GM19395 (cell line): ENCODE measurements at regions not wholly inside any gene's neighbourhood (a gene's known extent, or its start where the extent isn't known, plus 50 kb on each side); places are given as distances from the start of the nearest gene placed in this dataset.
"Not testable (repeated sequence)": the region's sequence is repeated elsewhere in the genome, so short reads cannot be mapped to it uniquely, and the experiment has no call there.

Source experiments
- ATAC-seq: cut with Tn5 transposase; IDR thresholded peaks from one replicate; pipeline ENCODE4 v1.9.1; 2021; ENCODE audit warnings: mild to moderate bottlenecking, moderate library complexity; ENCODE audit not compliant: unreplicated experiment

DNA sequence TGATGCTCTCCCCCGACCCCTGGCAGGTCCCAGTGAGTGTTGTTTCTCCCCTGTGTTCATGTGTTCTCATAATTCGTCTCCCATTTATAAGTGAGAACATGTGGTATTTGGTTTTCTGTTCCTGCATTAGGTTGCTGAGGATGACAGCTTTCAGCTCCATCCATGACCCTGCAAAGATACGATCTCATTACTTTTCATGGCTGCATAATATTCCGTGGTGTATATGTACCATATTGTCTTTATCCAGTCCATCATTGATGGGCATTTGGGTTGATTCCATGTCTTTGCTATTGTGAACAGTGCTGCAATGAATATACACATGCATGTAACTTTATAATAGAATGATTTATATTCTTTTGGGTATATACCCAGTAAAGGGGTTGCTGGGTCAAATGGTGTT is 321.5 kb downstream of the EMP1 start:
- ATAC-seq: not testable (repeated sequence)

DNA sequence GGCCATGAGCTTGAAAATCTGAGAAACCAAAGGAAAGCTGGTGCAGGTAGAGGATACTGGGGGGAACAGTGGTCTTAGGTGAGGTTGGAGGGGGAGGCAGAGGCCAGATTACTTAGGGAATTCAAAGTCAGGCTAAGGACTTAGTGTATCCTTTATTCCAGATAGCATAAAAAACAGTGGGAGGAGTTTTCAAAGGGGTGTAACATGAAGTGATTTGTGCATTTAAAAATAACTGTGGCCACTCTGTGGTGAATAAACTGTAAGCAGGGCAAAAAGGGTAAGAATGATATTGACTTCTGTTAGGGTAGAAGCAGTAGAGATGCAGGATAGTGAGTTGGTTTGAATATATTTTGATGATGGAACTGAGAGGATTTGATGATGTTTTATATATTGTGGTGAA is 313.2 kb downstream of the EMP1 start:
- ATAC-seq: no peak

DNA sequence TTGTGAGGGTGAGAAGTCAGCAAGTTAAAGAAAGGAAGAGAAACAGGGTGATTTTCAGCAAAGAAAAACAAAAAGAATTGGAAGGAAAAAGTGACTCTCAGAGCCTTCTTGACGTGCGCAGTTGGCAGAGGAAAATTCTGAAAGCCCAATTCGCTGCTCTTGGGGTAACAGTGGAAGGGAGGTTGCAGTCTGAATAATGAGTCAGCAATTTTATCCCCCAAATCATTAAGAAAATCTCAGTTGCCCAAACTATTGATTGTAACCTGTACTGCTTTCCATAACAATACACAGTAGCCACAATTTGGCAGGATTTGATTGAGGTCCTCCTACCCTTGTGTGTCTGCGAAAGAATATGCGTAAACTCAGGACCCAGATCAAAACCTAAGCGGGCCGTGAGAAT is 309.1 kb downstream of the EMP1 start:
- no peak for ATAC-seq

DNA sequence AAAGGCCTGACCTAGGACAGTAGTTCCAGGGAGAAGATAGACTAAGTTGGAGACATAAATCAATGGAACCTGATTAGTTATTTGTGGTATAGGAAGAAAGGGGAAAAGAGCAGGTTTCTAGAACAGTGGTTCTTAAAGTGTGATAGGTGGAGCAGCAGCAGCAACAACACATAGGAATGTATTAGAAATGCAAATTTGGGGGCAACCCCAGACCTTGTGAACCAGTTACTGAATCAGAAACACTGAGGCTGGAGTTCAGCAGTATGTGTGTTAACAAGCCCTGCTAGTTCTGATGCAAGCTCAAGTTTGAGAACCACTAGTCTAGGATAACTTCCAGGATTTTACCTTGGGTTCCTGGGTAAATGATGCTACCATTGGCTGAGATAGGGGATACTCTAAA is 308.7 kb downstream of the EMP1 start:
- ATAC-seq: no peak

DNA sequence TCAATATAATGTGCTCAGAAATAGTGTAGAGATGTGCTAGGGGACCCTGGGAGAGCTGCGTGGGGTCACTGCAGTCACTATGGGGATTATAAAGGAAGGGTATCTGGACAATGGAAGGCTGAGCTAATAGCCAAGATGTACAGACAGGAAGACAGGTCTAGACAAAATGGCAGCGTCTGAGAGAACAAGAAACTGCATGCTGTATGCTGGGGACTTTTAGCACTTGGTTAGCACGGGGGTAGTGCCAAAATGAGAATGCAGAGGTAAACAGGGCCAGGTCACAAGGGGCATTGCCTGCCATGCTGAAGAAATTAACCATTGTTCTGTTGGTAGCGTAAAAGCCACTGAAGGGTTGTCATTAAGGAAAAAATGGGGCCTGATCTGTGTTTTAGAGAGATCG is 308.2 kb downstream of the EMP1 start:
- no peak for ATAC-seq

DNA sequence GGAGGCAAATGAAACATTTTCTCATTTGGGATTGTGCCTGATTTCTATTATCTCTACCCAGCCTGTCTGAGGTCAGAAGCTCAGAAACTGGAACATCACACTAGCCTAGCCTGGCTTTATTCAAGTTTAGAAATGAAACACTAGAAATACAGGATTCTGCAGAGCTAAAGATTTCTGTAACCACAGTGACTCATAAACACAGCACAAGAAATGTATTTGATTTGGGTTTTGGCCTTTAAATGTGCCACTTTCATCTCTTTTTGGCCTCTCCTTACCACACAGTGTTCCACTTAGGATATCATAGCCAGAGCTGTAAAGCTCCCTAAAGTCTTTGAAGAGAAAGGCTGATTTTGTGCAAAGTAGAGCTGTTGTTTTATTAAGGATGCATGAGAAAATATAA is 307.5 kb downstream of the EMP1 start:
- no peak for ATAC-seq

DNA sequence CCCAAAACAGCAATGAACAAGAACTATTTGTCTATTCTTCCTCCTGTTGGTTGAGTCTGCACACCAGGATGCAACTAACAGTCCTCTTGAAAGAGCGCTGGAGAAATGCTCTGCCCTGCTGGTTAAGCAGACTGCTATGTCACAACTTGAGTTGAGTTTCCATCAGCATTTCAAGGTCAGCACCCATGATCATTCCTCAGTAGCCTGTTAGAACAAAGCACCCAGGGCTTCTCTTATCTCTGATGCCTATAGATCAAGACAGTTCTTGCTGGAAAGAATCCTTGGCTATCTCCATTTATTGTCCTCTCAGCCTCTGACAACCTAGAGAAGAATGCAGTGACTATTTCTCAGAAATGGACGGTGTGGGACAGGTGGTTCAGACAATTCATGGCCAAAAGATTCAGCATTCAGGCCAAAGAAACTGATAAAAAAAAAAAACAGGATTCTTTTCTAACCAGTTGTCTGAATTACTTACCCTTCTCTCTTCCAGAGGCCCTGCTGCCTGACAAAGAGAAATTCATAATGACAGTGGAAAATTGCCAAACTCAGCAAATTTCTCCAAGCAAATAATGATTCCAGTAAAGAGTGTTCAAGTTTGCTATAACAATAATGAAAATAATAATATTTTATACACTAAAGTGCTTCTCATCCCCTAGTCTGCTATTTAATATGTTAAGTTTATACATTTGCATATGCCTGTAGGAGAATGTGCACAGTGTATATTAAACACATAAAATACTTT is 306.7 kb downstream of the EMP1 start:
- ATAC-seq: no peak

DNA sequence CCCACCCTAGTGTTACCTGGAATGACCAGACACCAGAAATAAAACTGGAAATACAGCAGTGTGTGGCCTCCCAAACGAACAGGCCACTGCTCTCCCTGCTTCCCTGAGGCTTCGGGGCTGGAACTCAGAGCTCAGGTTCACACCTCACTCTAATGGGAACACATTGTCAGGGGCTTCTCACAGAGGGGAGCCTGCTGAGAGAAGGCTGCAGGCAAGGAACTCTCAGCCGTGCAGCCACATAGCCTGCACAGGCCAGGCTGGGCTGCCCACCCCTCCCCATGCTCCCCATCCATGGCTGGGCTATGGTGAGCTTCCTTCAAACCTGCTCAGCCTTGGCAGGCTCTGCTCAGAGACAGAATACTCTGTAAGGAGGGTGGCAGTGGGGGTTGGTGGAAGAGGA is 302.5 kb downstream of the EMP1 start:
- no peak for ATAC-seq

DNA sequence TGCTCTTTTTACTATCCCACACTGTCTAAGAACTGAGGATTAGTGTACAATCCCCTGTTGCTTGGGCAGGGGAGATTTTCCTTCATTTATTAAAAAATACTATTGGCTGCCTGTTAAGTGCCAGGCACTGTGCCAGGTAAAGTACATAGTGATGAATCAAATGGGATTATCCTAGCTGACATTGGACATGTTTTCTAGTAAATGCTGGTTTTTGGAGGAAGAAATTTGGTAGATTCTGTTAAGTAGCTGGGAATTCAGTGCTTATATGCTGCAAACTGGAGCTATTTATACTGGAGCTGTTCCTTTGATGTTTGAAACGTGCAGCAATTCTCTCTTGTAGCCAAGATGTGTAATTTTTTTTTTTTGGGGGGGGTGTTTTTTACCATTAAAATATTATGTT is 299.6 kb downstream of the EMP1 start:
- no peak for ATAC-seq

DNA sequence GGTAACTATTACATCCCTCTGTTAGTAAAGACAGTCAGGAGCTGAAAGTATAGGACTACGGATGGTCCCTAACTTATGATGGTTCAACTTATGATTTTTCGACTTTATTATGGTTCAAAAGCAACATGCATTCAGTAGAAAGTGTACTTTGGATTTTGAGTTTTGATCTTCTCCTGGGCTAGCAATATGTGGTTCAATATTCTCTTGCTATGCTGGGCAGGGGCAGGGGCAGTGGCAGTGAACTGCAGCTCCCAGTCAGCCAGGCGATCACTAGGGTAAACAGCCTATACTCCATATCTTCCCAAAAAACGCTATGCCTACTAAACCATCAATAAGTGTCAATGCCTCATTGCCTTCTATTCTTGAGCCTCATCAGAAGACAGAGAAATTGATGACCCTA is 292.7 kb downstream of the EMP1 start:
- ATAC-seq: no peak

DNA sequence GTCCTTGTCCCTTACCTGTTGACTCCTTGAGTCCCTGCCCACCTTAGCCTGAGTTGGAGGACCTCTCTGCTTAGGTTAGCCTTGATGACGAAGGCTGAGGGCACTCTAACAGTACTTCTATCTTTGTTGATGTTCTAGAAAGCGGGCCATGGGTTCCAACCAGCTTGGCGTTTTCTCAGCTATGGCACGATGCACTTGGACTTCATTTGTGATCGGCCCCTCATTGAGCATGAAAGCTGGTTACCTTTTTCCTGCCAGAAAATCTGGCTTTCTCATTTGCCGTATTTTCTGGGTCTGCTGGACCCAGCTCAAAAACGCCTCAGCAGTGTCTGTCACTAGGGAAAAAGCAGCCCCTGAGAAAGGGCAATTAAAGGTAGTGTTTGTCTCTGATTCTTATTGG is 290.8 kb downstream of the EMP1 start:
- ATAC-seq: no peak

DNA sequence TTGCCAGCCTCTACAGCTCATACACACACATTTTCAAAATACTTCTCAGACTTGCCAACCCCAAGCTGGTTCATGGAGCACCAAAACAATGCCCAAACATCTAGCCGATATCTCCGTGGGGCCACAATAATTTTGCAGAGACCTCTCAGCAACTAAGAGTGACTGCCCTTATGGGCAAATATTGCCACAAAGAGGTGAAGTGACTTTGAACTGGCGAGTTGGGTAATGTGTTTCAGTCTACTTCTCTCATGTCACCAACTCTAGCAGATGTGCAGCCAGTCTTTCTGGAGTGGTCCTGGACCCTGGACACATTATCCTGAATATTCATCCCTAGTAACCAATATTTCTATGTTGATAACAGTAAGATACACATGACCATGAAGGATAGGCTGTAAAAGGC is 290.3 kb downstream of the EMP1 start:
- ATAC-seq: no peak

DNA sequence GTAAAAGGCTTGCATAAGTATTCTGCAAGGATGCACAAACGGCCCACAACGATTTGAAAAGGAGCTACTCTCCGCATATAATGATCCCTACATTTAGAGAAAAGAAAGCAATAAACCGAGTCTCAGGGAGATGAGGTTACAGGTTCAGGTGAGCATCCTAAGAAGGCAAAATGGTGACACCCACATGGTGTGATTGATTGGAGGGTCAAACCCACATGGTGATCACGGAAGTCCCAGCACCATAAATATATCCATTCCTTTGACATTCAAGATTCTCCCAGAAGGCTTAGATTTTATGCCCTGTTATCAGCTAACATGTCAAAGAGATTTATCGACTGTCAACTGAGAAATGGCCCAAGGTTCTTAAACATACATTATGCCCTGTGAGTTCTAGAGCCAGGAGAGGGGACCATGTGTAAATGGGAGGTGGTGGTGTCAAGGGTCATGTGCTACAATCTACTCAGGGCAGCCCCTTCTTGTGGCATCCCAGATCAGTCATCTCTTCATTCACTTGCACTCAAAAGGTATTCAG is 282.2 kb downstream of the EMP1 start:
- ATAC-seq: no peak

DNA sequence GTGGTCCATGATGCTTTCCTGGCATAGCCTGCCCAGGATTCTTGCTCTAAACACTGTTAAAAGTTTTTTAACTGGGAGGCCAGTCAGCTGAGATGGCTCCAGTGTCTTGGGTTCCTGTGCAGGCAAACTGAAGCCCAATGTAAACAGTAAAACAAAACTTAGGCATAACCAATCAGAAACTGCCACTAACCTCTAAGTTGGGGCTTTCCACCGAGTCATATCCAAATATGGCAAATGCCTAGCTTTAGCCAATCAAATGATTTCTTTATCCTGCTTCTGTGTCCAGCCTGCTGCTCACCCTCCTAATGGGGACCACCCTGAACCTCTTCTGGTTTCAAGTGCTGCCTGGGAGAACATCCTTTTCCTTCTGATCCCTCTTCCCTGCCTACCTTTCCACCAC is 277.9 kb downstream of the EMP1 start:
- ATAC-seq: no peak

DNA sequence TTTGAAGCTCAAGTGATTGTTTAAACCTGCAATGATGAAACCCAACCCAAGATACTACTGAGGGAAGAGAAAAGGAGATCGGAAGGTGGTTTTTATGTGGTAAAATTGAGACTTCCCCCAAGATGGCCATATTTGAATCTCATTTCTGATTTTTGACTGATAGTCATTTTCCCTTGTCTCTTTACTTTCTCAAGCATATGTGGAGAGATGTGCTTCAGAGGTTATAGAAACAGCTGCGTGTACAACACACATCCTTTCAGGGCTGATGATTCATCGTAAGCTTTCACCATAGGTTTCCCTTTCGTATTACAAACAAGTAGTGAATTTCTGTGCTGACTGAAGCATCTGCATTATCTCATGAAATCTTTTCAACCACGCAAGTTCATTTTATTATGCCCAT is 276.2 kb downstream of the EMP1 start:
- ATAC-seq: peak; percentile 99

DNA sequence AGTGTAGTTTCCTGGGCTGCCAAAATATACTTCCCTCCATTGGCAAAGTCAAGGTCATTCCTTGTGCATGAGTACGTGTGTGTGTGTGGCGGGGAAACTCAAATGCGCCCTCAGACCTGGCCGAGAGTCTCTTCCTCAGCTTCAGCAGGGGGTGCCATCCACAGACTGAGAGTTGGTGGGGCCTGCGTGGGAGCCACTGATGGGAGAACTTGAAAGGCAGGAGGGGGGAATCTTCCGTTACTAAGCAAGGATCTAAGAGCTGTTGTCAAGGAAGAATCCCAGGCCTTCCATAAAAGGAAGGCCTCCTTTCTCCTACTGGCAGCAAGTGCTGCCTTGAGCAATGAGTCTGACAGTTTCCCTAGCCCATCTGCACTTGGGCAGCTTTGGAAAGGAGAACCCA is 274.9 kb downstream of the EMP1 start:
- ATAC-seq: no peak

DNA sequence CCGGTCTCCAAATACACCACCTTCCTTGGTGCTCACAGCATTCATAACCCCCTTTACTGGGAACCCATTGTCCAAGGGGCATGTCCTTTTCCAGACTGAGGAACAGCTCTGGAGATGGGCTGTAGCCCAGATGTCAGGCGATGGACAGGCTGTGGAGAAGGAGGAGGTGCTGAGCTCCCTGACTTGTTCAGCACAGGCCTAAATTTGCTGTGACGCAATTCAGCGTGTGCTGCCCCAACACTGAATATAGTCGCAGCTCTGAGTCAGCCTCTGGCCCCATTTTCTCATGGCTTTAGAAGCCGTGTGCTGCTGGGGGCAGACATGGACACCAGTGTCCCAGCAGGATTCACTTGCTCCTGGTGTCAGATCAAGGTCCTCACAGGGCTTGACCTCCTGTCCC is 269.1 kb downstream of the EMP1 start:
- no peak for ATAC-seq

DNA sequence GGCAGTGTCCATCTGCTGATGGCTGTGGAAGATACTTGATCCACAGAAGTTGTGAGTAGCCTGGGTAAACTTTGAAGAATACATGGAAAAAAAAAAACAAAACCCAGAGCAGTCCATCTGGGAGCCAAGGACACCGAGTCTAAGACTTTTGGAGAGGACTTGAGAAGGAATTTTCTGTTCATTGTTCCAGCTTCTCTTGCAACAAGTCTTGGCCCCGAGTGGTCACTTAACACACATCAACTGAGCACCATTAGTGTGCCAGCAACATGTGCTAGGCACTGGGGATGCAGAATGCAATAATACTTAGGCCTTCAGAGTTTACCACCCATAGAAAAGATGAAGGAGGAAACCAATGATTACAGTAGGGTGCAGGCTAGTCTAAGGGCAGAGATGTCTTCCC is 266.7 kb downstream of the EMP1 start:
- ATAC-seq: no peak

DNA sequence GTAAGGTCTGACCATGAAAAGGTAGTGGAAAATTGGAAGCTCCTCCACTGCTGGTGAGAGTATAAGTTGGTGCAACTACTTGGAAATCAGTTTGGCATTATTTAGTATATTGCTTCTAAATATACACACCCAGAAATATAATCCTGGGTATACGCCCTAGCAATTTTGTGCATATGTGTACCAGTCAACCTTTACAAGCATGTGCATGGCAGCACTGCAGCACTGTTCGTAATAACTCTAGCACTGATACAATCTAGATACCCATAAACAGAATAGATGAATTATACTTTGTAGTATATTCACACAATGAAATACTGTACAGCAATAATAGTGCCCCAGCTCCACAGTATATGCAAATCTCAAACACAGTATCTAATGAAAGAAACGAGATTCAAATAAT is 265.9 kb downstream of the EMP1 start:
- no peak for ATAC-seq

DNA sequence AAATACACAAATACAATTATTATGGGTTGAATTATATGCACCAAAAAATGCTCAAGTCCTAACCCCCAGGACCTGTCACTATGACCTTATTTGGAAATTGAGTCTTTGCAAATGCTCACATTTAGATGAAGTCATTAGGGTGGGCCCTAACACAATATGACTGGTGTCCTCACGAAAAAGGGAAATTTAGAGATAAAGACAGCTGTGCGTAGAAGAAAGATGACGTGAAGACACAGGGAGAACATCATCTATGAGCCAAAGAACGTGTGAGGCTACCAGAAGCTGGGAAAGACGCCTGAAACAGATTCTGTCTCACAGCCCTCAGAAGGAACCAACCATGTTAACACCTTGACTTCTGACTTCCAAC is 259.2 kb downstream of the EMP1 start:
- ATAC-seq: no peak

DNA sequence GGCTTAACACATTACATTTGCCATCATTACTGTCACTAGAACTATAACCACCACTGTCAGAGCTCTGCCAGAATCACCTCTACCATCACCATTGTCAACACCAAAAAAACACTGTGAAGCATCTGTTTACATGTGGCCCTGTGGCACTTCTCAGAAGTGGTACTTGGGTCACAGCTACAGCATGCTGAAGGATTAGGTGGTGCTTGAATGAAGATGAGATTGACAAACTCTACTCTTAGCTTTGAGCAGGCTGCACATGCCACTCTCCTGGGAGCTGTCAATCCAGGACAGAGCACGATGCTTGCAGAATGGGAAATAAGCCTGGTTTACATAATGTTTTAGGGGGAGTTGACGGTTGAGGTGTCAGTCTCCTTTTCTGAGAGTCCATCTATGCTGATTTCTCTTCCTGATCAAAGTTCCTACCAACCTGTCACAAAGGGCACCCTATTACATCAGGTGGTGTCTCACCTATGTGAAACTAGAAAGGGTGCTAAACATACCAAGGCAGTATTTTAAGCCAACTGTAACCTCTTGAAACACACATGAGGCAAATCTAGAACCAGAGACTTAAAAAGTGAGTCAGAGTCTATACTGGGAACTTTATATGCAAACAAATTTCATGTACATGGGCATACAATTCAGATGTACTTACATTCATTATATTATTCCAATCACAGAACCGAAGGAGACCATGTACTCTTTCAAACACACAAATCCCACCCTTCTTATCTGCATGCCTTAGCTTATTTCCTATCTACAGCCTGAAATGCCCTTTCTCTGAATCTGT is 258.7 kb downstream of the EMP1 start:
- no peak for ATAC-seq

DNA sequence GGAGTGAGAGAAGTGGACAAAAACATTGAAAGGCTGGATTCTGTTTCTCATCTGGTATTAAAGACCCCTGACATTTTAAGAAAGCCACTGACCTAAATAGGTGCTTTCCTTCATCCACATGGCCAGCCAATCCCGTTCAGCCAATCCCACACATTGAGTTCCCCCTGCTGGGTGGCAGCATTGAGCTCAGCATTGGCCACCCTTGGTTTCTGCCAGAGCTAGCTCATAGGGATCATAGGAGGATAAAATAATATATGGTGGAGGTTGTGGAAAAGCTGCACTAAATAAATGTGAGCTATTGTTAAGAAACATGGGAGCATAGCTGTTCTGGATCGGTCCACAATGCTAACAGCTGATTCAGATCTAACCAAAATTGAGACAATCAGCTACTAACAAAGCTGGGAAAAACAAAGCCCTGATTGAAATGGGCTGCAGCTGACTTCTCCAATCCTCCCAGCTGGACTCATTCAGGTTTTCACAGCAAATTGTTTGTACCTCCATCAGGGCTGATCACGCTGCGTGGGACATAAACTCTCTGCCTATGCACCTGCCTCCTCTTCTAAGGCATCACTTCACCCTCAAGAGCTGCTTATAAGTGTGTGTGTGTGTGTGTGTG is 256.5 kb downstream of the EMP1 start:
- no peak for ATAC-seq
